Muscle layer of colon (tissue), 2 donors: ENCODE measurements at regions not wholly inside any gene's neighbourhood (a gene's known extent, or its start where the extent isn't known, plus 50 kb on each side); places are given as distances from the start of the nearest gene placed in this dataset.

Experiments used
- H3K27ac ChIP-seq: one replicate; pipeline ENCODE4 v1.7.0; 2013; ENCODE audit warnings: low read depth, mild to moderate bottlenecking, low read length, moderate library complexity
- H3K27me3 ChIP-seq, 2 donors: one replicate each; pipeline ENCODE4 v1.7.0; 2013; ENCODE audit warnings: low read length in 2 of 2, mild to moderate bottlenecking in 2 of 2; ENCODE audit not compliant: insufficient read depth in 2 of 2, control insufficient read depth in 1 of 2
- H3K36me3 ChIP-seq: one replicate; pipeline ENCODE4 v1.7.0; 2013; ENCODE audit warnings: mild to moderate bottlenecking, low read length; ENCODE audit not compliant: insufficient read depth
- H3K4me1 ChIP-seq: one replicate; pipeline ENCODE4 v1.7.0; 2013; ENCODE audit warnings: mild to moderate bottlenecking, low read length; ENCODE audit not compliant: insufficient read depth
- H3K4me3 ChIP-seq, 2 donors: one replicate each; pipeline ENCODE4 v1.7.0; 2013; ENCODE audit warnings: low read length in 2 of 2, low read depth in 1 of 2, mild to moderate bottlenecking in 1 of 2, moderate library complexity in 1 of 2
- H3K9ac ChIP-seq: one replicate; pipeline ENCODE4 v1.7.0; 2013; ENCODE audit warnings: low read length
- H3K9me3 ChIP-seq: one replicate; pipeline ENCODE4 v1.7.0; 2013; ENCODE audit warnings: mild to moderate bottlenecking, low read length
- donor health status: abdominal sarcoma.
- donor health status: Adenocarcinoma of cecum.

GRCh38 chr18:30113454-30113853 is 929.1 kb downstream of the DSC3 start:
- Histone ChIP-seq H3K9me3 (no peaks in the 10 kb centered on the region), H3K9ac (no peak overlapping the region)

GRCh38 chr18:30106356-30106755 is 936.2 kb downstream of the DSC3 start:
- no peaks in the 10 kb centered on the region for H3K27me3 ChIP-seq
- H3K4me1 ChIP-seq, result no peaks in the 10 kb centered on the region
- H3K36me3 ChIP-seq, result no peaks in the 10 kb centered on the region
- H3K27ac ChIP-seq, result no peak overlapping the region
- no peak overlapping the region for H3K9ac ChIP-seq
- no peak overlapping the region for H3K4me3 ChIP-seq
- no peaks in the 10 kb centered on the region for H3K9me3 ChIP-seq

More at GRCh38 chr18:30113454-30113853, 929.1 kb downstream of the DSC3 start:
- Histone ChIP-seq H3K27ac (no peak overlapping the region), H3K27me3 (no peaks in the 10 kb centered on the region), H3K4me3 (no peak overlapping the region), H3K4me1 (no peaks in the 10 kb centered on the region), H3K36me3 (no peaks in the 10 kb centered on the region)

GRCh38 chr18:30103881-30104280 is 938.7 kb downstream of the DSC3 start:
- no peaks in the 10 kb centered on the region for H3K36me3 ChIP-seq
- no peaks in the 10 kb centered on the region for H3K4me1 ChIP-seq
- H3K9me3 ChIP-seq, result no peaks in the 10 kb centered on the region
- H3K9ac ChIP-seq, result no peak overlapping the region
- H3K4me3 ChIP-seq, result no peak overlapping the region
- H3K27me3 ChIP-seq, result no peaks in the 10 kb centered on the region
- no peak overlapping the region for H3K27ac ChIP-seq

GRCh38 chr18:30096796-30097195 is 945.7 kb downstream of the DSC3 start:
- no peaks in the 10 kb centered on the region for H3K36me3 ChIP-seq
- H3K9me3 ChIP-seq, result no peaks in the 10 kb centered on the region
- H3K4me3 ChIP-seq, result no peak overlapping the region
- no peaks in the 10 kb centered on the region for H3K4me1 ChIP-seq
- no peak overlapping the region for H3K9ac ChIP-seq
- H3K27me3 ChIP-seq, result no peaks in the 10 kb centered on the region
- no peak overlapping the region for H3K27ac ChIP-seq

- Histone ChIP-seq H3K27ac (no peak overlapping the region), H3K4me1 (no peaks in the 10 kb centered on the region), H3K27me3 (no peaks in the 10 kb centered on the region), H3K9ac (no peak overlapping the region), H3K4me3 (no peak overlapping the region), H3K9me3 (no peaks in the 10 kb centered on the region), H3K36me3 (no peaks in the 10 kb centered on the region)
Measured at GRCh38 chr18:30094556-30094955, 948.0 kb downstream of the DSC3 start.

- Histone ChIP-seq H3K4me1 (no peaks in the 10 kb centered on the region), H3K9ac (no peak overlapping the region), H3K27ac (no peak overlapping the region), H3K27me3 (no peaks in the 10 kb centered on the region), H3K9me3 (no peaks in the 10 kb centered on the region), H3K4me3 (no peak overlapping the region), H3K36me3 (no peaks in the 10 kb centered on the region)
Measured at GRCh38 chr18:30093376-30093775, 949.2 kb downstream of the DSC3 start.

GRCh38 chr18:30088238-30089015 is 954.1 kb downstream of the DSC3 start:
- Histone ChIP-seq H3K36me3 (no peaks in the 10 kb centered on the region), H3K27me3 (no peaks in the 10 kb centered on the region), H3K9ac (no peak overlapping the region), H3K9me3 (no peaks in the 10 kb centered on the region), H3K27ac (no peak overlapping the region), H3K4me1 (no peaks in the 10 kb centered on the region), H3K4me3 (no peak overlapping the region)

GRCh38 chr18:30086351-30086750 is 956.2 kb downstream of the DSC3 start:
- no peak overlapping the region for H3K27ac ChIP-seq
- H3K27me3 ChIP-seq, result no peaks in the 10 kb centered on the region
- H3K4me3 ChIP-seq, result no peak overlapping the region
- no peaks in the 10 kb centered on the region for H3K36me3 ChIP-seq
- H3K9ac ChIP-seq, result no peak overlapping the region
- H3K4me1 ChIP-seq, result no peaks in the 10 kb centered on the region
- no peaks in the 10 kb centered on the region for H3K9me3 ChIP-seq

GRCh38 chr18:30081122-30081521 is 961.4 kb downstream of the DSC3 start:
- no peaks in the 10 kb centered on the region for H3K4me1 ChIP-seq
- no peak overlapping the region for H3K9ac ChIP-seq
- no peak overlapping the region for H3K27ac ChIP-seq
- H3K36me3 ChIP-seq, result no peaks in the 10 kb centered on the region
- H3K27me3 ChIP-seq, result no peaks in the 10 kb centered on the region
- H3K9me3 ChIP-seq, result no peaks in the 10 kb centered on the region
- no peak overlapping the region for H3K4me3 ChIP-seq

GRCh38 chr18:30072609-30073385 is 969.7 kb downstream of the DSC3 start:
- H3K27ac ChIP-seq, result no peak overlapping the region
- no peak overlapping the region for H3K9ac ChIP-seq
- H3K4me3 ChIP-seq, result no peak overlapping the region
- H3K4me1 ChIP-seq, result no peaks in the 10 kb centered on the region
- H3K36me3 ChIP-seq, result no peaks in the 10 kb centered on the region
- no peaks in the 10 kb centered on the region for H3K9me3 ChIP-seq
- H3K27me3 ChIP-seq, result no peaks in the 10 kb centered on the region

GRCh38 chr18:30066288-30066687 is 976.3 kb downstream of the DSC3 start:
- Histone ChIP-seq H3K36me3 (no peaks in the 10 kb centered on the region), H3K4me1 (no peaks in the 10 kb centered on the region), H3K4me3 (no peak overlapping the region), H3K27me3 (no peaks in the 10 kb centered on the region), H3K9ac (no peak overlapping the region), H3K27ac (no peak overlapping the region), H3K9me3 (no peaks in the 10 kb centered on the region)
